Sigmoid colon (tissue), 6 donors: ENCODE measurements at regions not wholly inside any gene's neighbourhood (a gene's known extent, or its start where the extent isn't known, plus 50 kb on each side); places are given as distances from the start of the nearest gene placed in this dataset.

Experiments
- DNase-seq: peaks from one replicate; pipeline ENCODE4 v3.0.0-alpha.2; 2019
- H3K27ac ChIP-seq, 4 donors: fragments of 200-600 bp; sonication (generic); one replicate each; pipeline ENCODE4 v1.5.1; 2016 to 2019; ENCODE audit warnings: mild to moderate bottlenecking in 1 of 4
- H3K27me3 ChIP-seq, 3 donors: fragments of 200-600 bp; sonication (generic); one replicate each; pipeline ENCODE4 v1.5.1; 2019; ENCODE audit warnings: mild to moderate bottlenecking in 1 of 3
- H3K36me3 ChIP-seq, 4 donors: fragments of 200-600 bp; sonication (generic); one replicate each; pipeline ENCODE4 v1.5.1; 2016 to 2019
- H3K4me1 ChIP-seq, 4 donors: fragments of 200-600 bp; sonication (generic); one replicate each; pipeline ENCODE4 v1.5.1; 2017 to 2019
- H3K4me3 ChIP-seq, 4 donors: fragments of 200-600 bp; sonication (generic); one replicate each; pipeline ENCODE4 v1.5.1; 2017 to 2019; ENCODE audit warnings: mild to moderate bottlenecking in 2 of 4, moderate library complexity in 1 of 4
- H3K9me3 ChIP-seq, 4 donors: fragments of 200-600 bp in 3 of 4; sonication (generic) in 3 of 4; one replicate each; pipeline versions ENCODE4 v1.5.1 to v1.6.1; 2013 to 2019
- CTCF ChIP-seq, 4 experiments: fragments of 450-650 bp in 3 of 4; fragments of 200-600 bp in 1 of 4; IDR thresholded peaks; one replicate each; pipeline ENCODE4 v1.5.1; 2016 to 2019; ENCODE audit warnings: antibody characterized with exemption in 4 of 4, mild to moderate bottlenecking in 3 of 4, moderate library complexity in 2 of 4
- EP300 ChIP-seq, 4 donors: sonication (generic); formaldehyde crosslinking; IDR thresholded peaks; one replicate each; pipeline ENCODE4 v1.6.1; 2017; ENCODE audit warnings: antibody characterized with exemption in 4 of 4
- POLR2A ChIP-seq, 2 donors: fragments of 450-650 bp; IDR thresholded peaks; one replicate each; pipeline ENCODE4 v1.6.1; 2016; ENCODE audit warnings: antibody characterized with exemption in 2 of 2, mild to moderate bottlenecking in 2 of 2, moderate library complexity in 2 of 2
- POLR2AphosphoS5 ChIP-seq, 4 donors: sonication (generic); formaldehyde crosslinking; IDR thresholded peaks; one replicate each; pipeline ENCODE4 v1.6.1; 2017; ENCODE audit warnings: antibody characterized with exemption in 4 of 4
- WGBS, 2 donors: extraction: QIAGEN DNeasy Blood & Tissue Kit; methylation state at CpG; one replicate each; pipeline ENCODE4 v1.1.7; 2013; 5-methylcytosine and 5-hydroxymethylcytosine counted together
- intact Hi-C: fragments of 100-400 bp; cut with DNase I; formaldehyde crosslinking; loops from one replicate; pipeline ENCODE4 v1.15.1; 2023
- donor health status: healthy with polysubstance abuse.
- donor health status: healthy.

GRCh38 chr1:58000821-58001220, 545.7 kb downstream of the OMA1 start:
- Histone ChIP-seq H3K27me3 (no peaks in the 10 kb centered on the region), H3K36me3 (no peaks in the 10 kb centered on the region), H3K4me3 (no peak overlapping the region), H3K9me3 (peaks cover 0 to 3% (median 0%) of the 10 kb centered on the region in 4 donors), H3K27ac (no peak overlapping the region), H3K4me1 (no peaks in the 10 kb centered on the region)
- intact Hi-C loops = no loop called here
- TF ChIP-seq POLR2A (IDR thresholded peaks at IDR 0.05) (no peak), EP300 (IDR thresholded peaks at IDR 0.05) (no peak), POLR2AphosphoS5 (IDR thresholded peaks at IDR 0.05) (no peak), CTCF (IDR thresholded peaks at IDR 0.05) (no peak)
- no peak for DNase-seq
- WGBS, 2 donors = 26 to 82% methylated on average over 1 of the region's 1 CpG

GRCh38 chr1:58000116-58000515, 546.4 kb downstream of the OMA1 start:
- 75 to 76% methylated on average over 1 of the region's 1 CpG for WGBS, 2 donors

GRCh38 chr1:57996400-57996799, 550.1 kb downstream of the OMA1 start:
- DNase-seq = no peak
- H3K9me3 ChIP-seq = peaks cover 0 to 3% (median 0%) of the 10 kb centered on the region in 4 donors
- no peak overlapping the region for H3K4me3 ChIP-seq
- intact Hi-C loops = no loop called here
- H3K36me3 ChIP-seq = no peaks in the 10 kb centered on the region
- no peaks in the 10 kb centered on the region for H3K4me1 ChIP-seq
- no peaks in the 10 kb centered on the region for H3K27me3 ChIP-seq
- TF ChIP-seq POLR2AphosphoS5 (IDR thresholded peaks at IDR 0.05) (no peak), POLR2A (IDR thresholded peaks at IDR 0.05) (no peak), CTCF (IDR thresholded peaks at IDR 0.05) (no peak), EP300 (IDR thresholded peaks at IDR 0.05) (no peak)
- H3K27ac ChIP-seq = no peak overlapping the region
- WGBS, 2 donors = 59 to 77% methylated on average over 2 of the region's 2 CpGs

More at GRCh38 chr1:58000116-58000515, 546.4 kb downstream of the OMA1 start:
- TF ChIP-seq EP300 (IDR thresholded peaks at IDR 0.05) = no peak
- no peak for TF ChIP-seq POLR2A (IDR thresholded peaks at IDR 0.05)
- no peak for TF ChIP-seq CTCF (IDR thresholded peaks at IDR 0.05)
- TF ChIP-seq POLR2AphosphoS5 (IDR thresholded peaks at IDR 0.05) = no peak
- Histone ChIP-seq H3K4me1 (no peaks in the 10 kb centered on the region), H3K27me3 (no peaks in the 10 kb centered on the region), H3K36me3 (no peaks in the 10 kb centered on the region), H3K27ac (no peak overlapping the region), H3K9me3 (peaks cover 0 to 3% (median 0%) of the 10 kb centered on the region in 4 donors), H3K4me3 (no peak overlapping the region)
- intact Hi-C loops = no loop called here
- DNase-seq = no peak

GRCh38 chr1:57991289-57991688, 555.2 kb downstream of the OMA1 start:
- intact Hi-C loops = no loop called here
- 90 to 92% methylated on average over 7 of the region's 7 CpGs for WGBS, 2 donors
- no peak for TF ChIP-seq POLR2AphosphoS5 (IDR thresholded peaks at IDR 0.05)
- TF ChIP-seq POLR2A (IDR thresholded peaks at IDR 0.05) = no peak
- no peak for TF ChIP-seq EP300 (IDR thresholded peaks at IDR 0.05)
- no peak for TF ChIP-seq CTCF (IDR thresholded peaks at IDR 0.05)

GRCh38 chr1:57989877-57990276, 556.6 kb downstream of the OMA1 start:
- Histone ChIP-seq H3K9me3 (no peaks in the 10 kb centered on the region), H3K27ac (no peak overlapping the region), H3K4me1 (no peaks in the 10 kb centered on the region), H3K4me3 (no peak overlapping the region), H3K27me3 (no peaks in the 10 kb centered on the region), H3K36me3 (no peaks in the 10 kb centered on the region)
- no peak for DNase-seq
- no peak for TF ChIP-seq POLR2AphosphoS5 (IDR thresholded peaks at IDR 0.05)
- TF ChIP-seq CTCF (IDR thresholded peaks at IDR 0.05) = no peak
- no peak for TF ChIP-seq EP300 (IDR thresholded peaks at IDR 0.05)
- no peak for TF ChIP-seq POLR2A (IDR thresholded peaks at IDR 0.05)
- intact Hi-C loops = no loop called here
- 72 to 81% methylated on average over 1 of the region's 1 CpG for WGBS, 2 donors

More at GRCh38 chr1:57991289-57991688, 555.2 kb downstream of the OMA1 start:
- Histone ChIP-seq H3K4me3 (no peak overlapping the region), H3K4me1 (no peaks in the 10 kb centered on the region), H3K27me3 (no peaks in the 10 kb centered on the region), H3K9me3 (no peaks in the 10 kb centered on the region), H3K36me3 (no peaks in the 10 kb centered on the region), H3K27ac (no peak overlapping the region)
- no peak for DNase-seq
